Body of pancreas (tissue), 4 donors: ENCODE measurements at regions not wholly inside any gene's neighbourhood (a gene's known extent, or its start where the extent isn't known, plus 50 kb on each side); places are given as distances from the start of the nearest gene placed in this dataset.

Experiments
- ATAC-seq: fragments of 150-250 bp; one replicate; pipeline ENCODE4 v1.9.1; 2016
- DNase-seq, 4 donors: peaks; one replicate each; pipeline ENCODE4 v3.0.0-alpha.2; 2019
- H3K27ac ChIP-seq, 4 donors: fragments of 200-600 bp; sonication (generic); 1 replicate in 3 of 4; 2 replicates in 1 of 4; pipeline versions ENCODE4 v1.5.1 to v1.6.1; 2016 to 2019; ENCODE audit warnings: mild to moderate bottlenecking in 1 of 4, mixed read lengths in 1 of 4, moderate library complexity in 1 of 4
- H3K27me3 ChIP-seq, 2 donors: fragments of 200-600 bp; sonication (generic); one replicate each; pipeline ENCODE4 v1.6.0; 2016; ENCODE audit warnings: mild to moderate bottlenecking in 1 of 2
- H3K36me3 ChIP-seq, 2 donors: fragments of 200-600 bp; sonication (generic); replicated peaks in 1 of 2; 2 replicates each; pipeline ENCODE4 v1.5.1; 2016; ENCODE audit warnings: low read depth in 2 of 2; ENCODE audit not compliant: insufficient read depth in 1 of 2
- H3K4me1 ChIP-seq: fragments of 200-600 bp; sonication (generic); one replicate; pipeline ENCODE4 v1.6.0; 2016
- H3K4me3 ChIP-seq, 2 donors: fragments of 200-600 bp; sonication (generic); 1 replicate in 1 of 2; 2 replicates in 1 of 2; pipeline ENCODE4 v1.5.1; 2016 to 2019
- H3K9me3 ChIP-seq, 3 donors: fragments of 200-600 bp; sonication (generic); 1 replicate in 2 of 3; 2 replicates in 1 of 3; pipeline ENCODE4 v1.5.1; 2016
- POLR2A ChIP-seq, 3 donors: fragments of 450-650 bp; IDR thresholded peaks; one replicate each; pipeline ENCODE4 v1.6.1; 2016; ENCODE audit warnings: antibody characterized with exemption in 3 of 3, mild to moderate bottlenecking in 2 of 3
- WGBS, 2 donors: methylation state at CpG; one replicate each; pipeline ENCODE4 v1.1.5; 2017; 5-methylcytosine and 5-hydroxymethylcytosine counted together
- intact Hi-C: fragments of 100-400 bp; cut with DNase I; formaldehyde crosslinking; loops from one replicate; pipeline ENCODE4 v1.15.1; 2023
- TF ChIP-seq, protein P1 (sequence below), 7 experiments: fragments of 450-650 bp in 4 of 7; fragments of 200-600 bp in 3 of 7; sonication (generic) in 3 of 7; IDR thresholded peaks; one replicate each; pipeline ENCODE4 v1.5.1; 2016 to 2019; ENCODE audit warnings: antibody characterized with exemption in 7 of 7

DNA sequence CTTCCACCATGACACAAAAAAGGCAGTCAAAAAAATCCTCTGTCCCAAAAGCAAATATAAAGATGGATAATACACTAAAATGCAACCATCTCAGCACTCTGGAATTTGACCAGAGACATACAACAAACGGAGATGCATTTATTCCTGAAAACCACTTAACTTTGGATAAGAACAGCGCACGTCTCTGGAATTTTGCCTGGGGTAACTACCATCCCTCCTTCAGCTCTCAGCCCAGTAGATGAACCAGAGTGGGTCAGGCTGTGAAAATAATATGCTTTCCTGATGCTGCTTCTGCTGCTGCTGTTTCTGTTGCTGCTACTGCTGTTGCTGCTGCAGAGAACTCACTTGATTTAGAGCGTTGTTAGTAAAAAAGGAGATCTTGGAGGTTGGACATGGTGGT lies 133.8 kb upstream of the ACVR2A start:
- no peak overlapping the region for H3K27ac ChIP-seq
- 91 to 92% methylated on average over 4 of the region's 4 CpGs for WGBS, 2 donors
- DNase-seq, result no peak

DNA sequence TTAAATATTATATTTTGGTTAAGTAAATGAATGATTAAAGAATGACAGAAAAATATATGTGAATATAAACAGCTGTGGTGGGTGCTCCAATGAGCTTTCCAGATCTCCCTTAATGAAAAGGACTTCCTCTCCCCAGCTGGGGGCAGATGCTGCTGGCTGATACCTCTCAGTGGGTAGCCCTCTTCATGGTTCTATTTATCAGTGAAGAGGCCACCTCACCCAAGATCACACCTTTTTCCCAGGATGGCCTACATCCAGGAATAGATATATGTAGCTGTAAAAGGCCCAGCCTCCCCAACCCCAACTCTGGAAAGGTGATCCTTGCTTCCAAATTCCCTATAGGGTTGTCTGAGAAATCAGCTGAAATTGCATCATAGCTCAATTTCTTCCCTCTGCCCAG lies 135.2 kb upstream of the ACVR2A start:
- H3K27ac ChIP-seq, result no peak overlapping the region
- H3K36me3 ChIP-seq, result no peaks in the 10 kb centered on the region
- no peaks in the 10 kb centered on the region for H3K27me3 ChIP-seq
- TF ChIP-seq, protein P1, sequence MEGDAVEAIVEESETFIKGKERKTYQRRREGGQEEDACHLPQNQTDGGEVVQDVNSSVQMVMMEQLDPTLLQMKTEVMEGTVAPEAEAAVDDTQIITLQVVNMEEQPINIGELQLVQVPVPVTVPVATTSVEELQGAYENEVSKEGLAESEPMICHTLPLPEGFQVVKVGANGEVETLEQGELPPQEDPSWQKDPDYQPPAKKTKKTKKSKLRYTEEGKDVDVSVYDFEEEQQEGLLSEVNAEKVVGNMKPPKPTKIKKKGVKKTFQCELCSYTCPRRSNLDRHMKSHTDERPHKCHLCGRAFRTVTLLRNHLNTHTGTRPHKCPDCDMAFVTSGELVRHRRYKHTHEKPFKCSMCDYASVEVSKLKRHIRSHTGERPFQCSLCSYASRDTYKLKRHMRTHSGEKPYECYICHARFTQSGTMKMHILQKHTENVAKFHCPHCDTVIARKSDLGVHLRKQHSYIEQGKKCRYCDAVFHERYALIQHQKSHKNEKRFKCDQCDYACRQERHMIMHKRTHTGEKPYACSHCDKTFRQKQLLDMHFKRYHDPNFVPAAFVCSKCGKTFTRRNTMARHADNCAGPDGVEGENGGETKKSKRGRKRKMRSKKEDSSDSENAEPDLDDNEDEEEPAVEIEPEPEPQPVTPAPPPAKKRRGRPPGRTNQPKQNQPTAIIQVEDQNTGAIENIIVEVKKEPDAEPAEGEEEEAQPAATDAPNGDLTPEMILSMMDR (IDR thresholded peaks at IDR 0.05), result no peak
- no peak for TF ChIP-seq POLR2A (IDR thresholded peaks at IDR 0.05)
- no peaks in the 10 kb centered on the region for H3K9me3 ChIP-seq
- H3K4me1 ChIP-seq, result no peaks in the 10 kb centered on the region
- intact Hi-C loops, result no loop called here
- ATAC-seq (no peak), DNase-seq (no peak)
- H3K4me3 ChIP-seq, result no peak overlapping the region

More for the DNA sequence above, 133.8 kb upstream of the ACVR2A start:
- TF ChIP-seq, protein P1 (IDR thresholded peaks at IDR 0.05), result no peak
- TF ChIP-seq POLR2A (IDR thresholded peaks at IDR 0.05), result no peak
- no peak overlapping the region for H3K4me3 ChIP-seq
- no peaks in the 10 kb centered on the region for H3K4me1 ChIP-seq
- no peaks in the 10 kb centered on the region for H3K36me3 ChIP-seq
- intact Hi-C loops, result no loop called here
- no peaks in the 10 kb centered on the region for H3K9me3 ChIP-seq
- no peaks in the 10 kb centered on the region for H3K27me3 ChIP-seq
- ATAC-seq, result no peak

DNA sequence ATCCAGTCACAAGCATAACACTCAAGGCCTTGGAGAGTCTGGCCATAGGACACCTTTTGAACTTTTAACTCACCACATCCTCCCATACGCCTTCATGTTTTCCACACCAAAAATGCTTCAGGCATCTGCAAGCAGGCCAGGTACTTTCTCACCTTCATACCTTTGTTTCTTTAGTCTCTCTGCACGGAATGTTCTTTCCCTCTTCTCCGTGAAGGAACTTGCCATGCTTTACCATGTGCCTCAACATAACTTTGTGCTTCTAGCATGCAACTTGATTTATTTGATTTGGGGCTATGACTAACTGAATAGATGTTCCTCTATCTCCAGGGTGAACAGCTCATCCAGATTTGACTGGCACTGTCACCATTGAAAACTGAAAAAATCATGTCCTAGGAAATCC lies 141.7 kb upstream of the ACVR2A start:
- Histone ChIP-seq H3K27ac (no peak overlapping the region), H3K36me3 (no peaks in the 10 kb centered on the region), H3K27me3 (no peaks in the 10 kb centered on the region), H3K4me1 (no peaks in the 10 kb centered on the region), H3K9me3 (no peaks in the 10 kb centered on the region), H3K4me3 (no peak overlapping the region)
- intact Hi-C loops, result no loop called here
- WGBS, 2 donors, result 58 to 74% methylated on average over 3 of the region's 3 CpGs
- ATAC-seq (no peak), DNase-seq (no peak)
- TF ChIP-seq, protein P1 (IDR thresholded peaks at IDR 0.05), result no peak

DNA sequence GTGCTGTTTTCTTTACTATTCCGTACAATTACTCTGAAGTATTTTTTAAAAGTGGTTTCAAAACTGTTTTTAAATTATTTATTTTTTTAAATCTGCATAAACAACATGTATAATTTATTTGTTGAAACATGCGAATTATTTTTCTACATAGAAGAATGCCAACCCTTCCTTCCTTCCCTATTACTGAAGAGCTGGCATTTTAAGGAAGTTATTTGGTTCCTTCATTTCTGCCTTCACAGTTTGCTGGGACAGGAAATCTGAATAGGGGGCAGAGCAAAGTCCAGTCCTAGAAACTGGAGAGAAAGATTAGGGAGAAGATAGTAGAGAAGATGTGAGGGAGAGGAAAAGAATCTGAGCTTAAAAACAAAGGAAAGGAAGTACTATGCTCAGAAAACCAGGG lies 146.7 kb upstream of the ACVR2A start:
- DNase-seq (no peak), ATAC-seq (no peak)
- H3K27ac ChIP-seq, result no peak overlapping the region
- intact Hi-C loops, result no loop called here
- no peak overlapping the region for H3K4me3 ChIP-seq
- H3K36me3 ChIP-seq, result no peaks in the 10 kb centered on the region
- no peaks in the 10 kb centered on the region for H3K27me3 ChIP-seq
- no peaks in the 10 kb centered on the region for H3K9me3 ChIP-seq
- H3K4me1 ChIP-seq, result no peaks in the 10 kb centered on the region
- WGBS, 2 donors, result 76 to 77% methylated on average over 2 of the region's 2 CpGs
- TF ChIP-seq, protein P1 (IDR thresholded peaks at IDR 0.05), result no peak
- no peak for TF ChIP-seq POLR2A (IDR thresholded peaks at IDR 0.05)

DNA sequence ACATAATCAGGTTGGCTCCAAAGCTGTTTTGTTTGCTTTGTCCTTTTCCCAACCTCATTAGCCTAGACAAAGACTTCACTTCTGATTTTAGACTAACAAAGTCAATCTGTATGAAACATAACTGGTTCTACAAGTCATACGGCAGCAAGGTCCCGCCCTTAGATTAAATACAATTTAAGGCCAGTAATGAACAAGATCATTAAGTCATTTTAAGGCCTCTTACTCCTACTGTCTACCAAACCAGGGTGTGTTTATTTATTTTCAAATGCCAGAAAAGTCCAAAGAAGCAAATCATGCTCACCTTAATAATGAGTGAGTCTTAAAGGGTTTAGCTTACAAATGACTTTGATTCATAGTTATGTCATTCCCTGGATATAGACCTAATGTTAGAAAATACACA lies 148.4 kb upstream of the ACVR2A start:
- ATAC-seq (no peak), DNase-seq (no peak)
- no peak for TF ChIP-seq POLR2A (IDR thresholded peaks at IDR 0.05)
- TF ChIP-seq, protein P1 (IDR thresholded peaks at IDR 0.05), result no peak
- Histone ChIP-seq H3K9me3 (no peaks in the 10 kb centered on the region), H3K4me1 (no peaks in the 10 kb centered on the region), H3K27ac (no peak overlapping the region), H3K4me3 (no peak overlapping the region), H3K27me3 (no peaks in the 10 kb centered on the region), H3K36me3 (no peaks in the 10 kb centered on the region)
- intact Hi-C loops, result no loop called here
- WGBS, 2 donors, result 47 to 59% methylated on average over 2 of the region's 2 CpGs
